Left colon (tissue), 2 donors: ENCODE measurements at regions not wholly inside any gene's neighbourhood (a gene's known extent, or its start where the extent isn't known, plus 50 kb on each side); places are given as distances from the start of the nearest gene placed in this dataset.

Source experiments
- ATAC-seq: fragments of 200-7000 bp; cut with Tn5 transposase; one replicate; pipeline ENCODE4 v1.9.1; 2020; ENCODE audit warnings: mild to moderate bottlenecking, moderate library complexity
- DNase-seq, 2 donors: peaks; one replicate each; pipeline ENCODE4 v3.0.0-alpha.2; 2020
- intact Hi-C, 2 donors: fragments of 100-400 bp; cut with DNase I in 1 of 2; cut with micrococcal nuclease in 1 of 2; formaldehyde crosslinking; loops; one replicate each; pipeline versions ENCODE4 v1.11.2 to v1.14.0; 2022; cut with DNase I, micrococcal nuclease
- microRNA-seq, 2 donors: library from miRNA; unstranded; fragments of <30 nt; microRNA quantifications; one replicate each; pipeline versions ENCODE4 v1.1.0 to v1.2.0, GENCODE V29; 2020
- donor health status: DM: no; HTN: no; CAD: no.
- donor health status: DM: yes; HTN: yes; CAD: no.

DNA sequence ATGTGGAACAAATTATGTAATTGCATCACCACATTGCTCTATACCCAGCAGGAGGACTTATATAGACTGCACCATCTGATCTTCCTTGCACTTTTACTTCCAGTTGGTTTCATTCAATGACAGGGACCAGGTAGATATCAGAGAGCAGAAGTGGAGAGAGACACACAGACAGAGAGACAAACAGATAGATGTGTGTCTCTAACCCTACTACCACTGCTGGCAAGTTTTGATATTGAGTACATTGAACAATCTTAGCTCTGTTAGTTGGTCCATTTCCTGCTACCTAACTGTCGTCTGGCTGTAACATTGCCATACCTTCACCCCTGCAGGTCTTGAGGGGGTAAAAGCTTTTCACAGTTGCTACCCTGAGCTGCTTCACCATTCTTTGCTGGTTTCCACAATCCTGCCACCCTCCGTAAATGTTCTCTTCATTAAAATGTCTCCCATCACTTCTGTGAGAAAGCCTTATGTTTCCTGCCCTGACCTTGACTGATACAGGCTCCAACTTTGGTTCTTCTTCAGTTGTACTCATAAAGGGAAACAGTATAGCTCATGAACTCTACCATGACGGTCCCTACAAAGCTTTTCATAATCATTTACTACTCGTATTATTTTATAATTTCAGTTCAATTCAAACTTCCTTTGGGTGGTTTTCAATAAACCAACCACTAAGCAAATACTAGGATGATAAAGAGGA, 62.3 kb upstream of the ITGA4 start:
- no peak for ATAC-seq
- intact Hi-C loops = no loop called here

DNA sequence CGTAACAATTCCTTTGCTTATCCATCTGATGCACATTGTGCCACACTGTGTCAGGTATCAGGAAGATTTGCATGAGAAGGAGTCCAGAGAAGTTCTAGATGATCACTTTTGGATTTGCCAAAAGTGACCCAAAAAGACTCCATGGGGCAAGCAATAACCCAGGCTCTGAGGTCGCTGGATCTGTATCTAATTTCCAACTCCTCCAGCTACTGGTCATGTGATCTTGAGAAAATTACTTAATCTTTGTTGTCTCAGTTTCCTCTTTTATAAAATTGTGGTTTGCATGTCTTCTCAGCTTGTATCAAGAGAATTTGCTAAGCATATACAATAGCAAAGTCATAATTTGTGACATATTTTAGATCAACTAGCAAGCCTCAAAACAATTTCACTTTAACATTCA, 61.3 kb upstream of the ITGA4 start:
- intact Hi-C loops = no loop called here
- ATAC-seq = no peak
- no peak for DNase-seq

More for the DNA sequence above, 62.3 kb upstream of the ITGA4 start:
- no peak for DNase-seq

DNA sequence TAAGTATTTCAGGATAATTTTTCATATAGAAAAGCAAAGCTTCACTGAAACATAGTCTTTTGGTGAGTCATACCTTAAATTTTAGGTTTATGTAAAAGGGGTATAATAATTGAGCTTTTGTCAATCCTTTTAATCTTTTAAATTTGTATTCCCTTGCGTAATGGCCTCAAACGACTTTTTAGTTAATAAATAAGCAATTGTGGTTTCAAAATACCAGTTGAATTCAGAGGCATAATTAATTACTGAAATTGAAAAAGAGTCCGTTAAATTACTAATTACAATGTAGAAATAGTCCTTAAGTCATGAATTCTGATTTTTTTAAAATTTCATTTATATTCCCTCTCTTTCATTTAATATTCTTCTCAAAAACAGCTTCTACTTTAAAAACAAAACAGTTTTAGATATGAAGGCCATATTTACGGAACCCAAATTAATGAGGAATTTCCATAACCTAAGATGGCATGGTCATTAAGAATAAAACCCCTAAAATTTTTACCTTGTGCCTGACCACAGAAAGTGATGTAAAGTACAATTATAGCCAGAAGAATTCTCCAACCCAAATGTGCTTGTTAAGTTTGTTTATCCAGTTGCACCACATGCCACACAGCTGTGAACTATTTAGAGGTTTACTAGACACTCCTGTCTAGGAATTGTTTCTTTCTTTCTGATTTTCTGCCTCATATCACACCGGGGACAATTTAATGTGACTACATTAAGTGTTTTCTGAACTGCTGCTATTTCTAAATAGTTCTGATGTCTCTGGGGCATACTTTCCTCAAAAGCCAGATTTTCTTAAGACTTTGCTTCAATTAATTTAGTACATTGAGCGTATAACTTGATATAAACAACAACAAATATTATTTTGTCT, 60.7 kb upstream of the ITGA4 start:
- DNase-seq = no peak
- ATAC-seq = no peak
- intact Hi-C loops = no loop called here

DNA sequence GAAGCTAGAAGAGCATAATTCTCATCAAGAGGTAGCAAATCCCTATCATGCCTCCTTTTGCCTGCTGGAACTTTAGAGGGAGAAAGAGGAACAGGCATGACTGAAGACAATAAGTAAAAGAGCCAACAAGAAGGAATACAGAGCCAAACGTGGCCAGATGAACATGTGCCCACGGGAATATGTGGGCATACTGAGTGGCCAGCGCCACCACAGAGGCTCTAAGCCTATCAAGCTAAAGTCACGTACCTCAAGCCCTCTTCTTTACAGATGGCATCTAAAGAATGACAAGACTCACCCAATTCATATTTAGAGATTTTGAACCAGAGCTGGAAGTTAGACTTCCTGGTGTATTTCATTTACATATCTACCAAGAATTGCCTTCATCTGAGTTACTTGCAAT, 59.9 kb upstream of the ITGA4 start:
- DNase-seq = no peak
- intact Hi-C loops = no loop called here
- no peak for ATAC-seq

DNA sequence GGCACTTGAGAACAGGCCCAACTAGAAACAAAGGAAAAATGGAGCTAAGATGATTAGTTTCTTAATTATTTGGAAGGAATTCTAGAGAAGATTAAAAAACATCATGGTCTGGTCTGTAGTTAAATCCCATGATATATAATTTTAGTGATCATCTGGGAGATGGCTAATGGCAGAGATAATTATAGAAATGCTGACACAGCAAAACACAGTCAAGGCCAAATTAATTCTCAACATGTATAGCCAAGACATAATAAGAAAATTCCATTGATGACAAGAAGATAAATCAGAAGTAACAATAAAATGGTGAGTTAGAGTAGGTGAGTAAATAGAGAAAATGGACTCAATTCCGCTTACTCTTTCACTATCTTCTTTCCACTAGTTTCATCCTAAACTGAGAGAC, 59.2 kb upstream of the ITGA4 start:
- ATAC-seq (no peak), DNase-seq (no peak)
- intact Hi-C loops = no loop called here

DNA sequence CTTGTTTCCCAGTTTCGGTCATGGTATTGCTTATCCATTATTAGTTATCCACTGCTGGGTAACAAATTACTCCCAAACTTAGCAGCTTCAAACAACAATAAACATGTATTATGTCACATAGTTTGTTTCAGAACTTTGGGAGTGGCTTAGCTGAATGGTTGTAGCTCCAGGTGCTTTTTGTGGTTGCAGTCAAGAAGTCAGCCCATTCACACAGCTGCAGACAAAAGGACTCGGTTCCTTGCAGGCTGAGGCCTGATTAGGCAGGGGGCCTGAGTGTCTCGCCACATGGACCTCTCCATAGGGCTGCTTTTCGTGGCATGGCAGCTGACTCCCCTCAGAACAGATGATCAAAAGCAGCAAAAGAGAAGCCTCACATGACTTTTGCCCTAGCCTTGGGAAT, 58.2 kb upstream of the ITGA4 start:
- no peak for DNase-seq
- ATAC-seq = no peak
- intact Hi-C loops = no loop called here

DNA sequence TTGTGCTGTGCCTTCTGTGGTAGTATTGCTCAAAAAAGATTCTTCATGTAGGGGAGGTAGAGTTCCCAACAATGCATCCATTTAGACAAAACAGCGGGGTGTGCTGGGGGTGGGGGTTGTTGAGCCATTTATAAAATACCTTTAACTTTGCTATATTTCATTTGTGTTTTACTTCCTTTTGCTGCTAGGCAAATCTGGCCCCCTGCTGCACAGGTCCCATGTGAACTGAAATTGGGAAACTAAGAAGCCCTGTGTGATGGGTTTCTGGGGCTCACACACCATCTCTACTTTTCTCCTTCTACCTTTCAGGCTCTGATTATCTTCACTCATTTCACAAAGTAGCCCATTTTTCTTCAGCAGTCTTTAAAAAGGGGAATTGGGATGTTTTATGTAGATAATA, 52.7 kb upstream of the ITGA4 start:
- DNase-seq = no peak
- ATAC-seq = no peak
- intact Hi-C loops = no loop called here

DNA sequence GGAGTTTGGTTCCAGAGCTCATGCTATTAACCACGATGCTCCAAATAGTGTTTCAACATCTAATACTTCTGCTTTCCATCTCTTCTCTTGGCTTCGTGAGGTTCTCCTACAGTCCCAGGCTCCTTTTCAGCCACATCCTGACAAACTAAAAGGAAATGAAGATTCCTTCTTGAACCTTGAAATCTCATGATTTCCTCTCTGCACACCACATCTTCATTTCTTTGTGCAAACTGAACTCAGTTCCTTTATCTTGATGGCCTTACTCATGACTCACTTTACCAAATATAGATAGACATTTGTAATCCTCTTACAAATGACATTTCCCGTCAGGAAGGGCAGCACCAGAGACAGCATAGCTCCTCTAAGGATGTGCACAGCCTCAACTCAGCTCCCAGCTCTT, 50.0 kb upstream of the ITGA4 start:
- intact Hi-C loops = no loop called here
- ATAC-seq = no peak
- DNase-seq = no peak

Small RNA genes lying in the stretch of these regions (microRNA-seq; reads per million reads assigned to microRNA genes)
- gene MIR4437 = 0.53 to 1.4 reads per million in 2 donors
